Sigmoid colon (tissue), 6 donors: ENCODE measurements at regions not wholly inside any gene's neighbourhood (a gene's known extent, or its start where the extent isn't known, plus 50 kb on each side); places are given as distances from the start of the nearest gene placed in this dataset.

Source experiments
- DNase-seq: peaks from one replicate; pipeline ENCODE4 v3.0.0-alpha.2; 2019
- H3K27ac ChIP-seq, 4 donors: fragments of 200-600 bp; sonication (generic); one replicate each; pipeline ENCODE4 v1.5.1; 2016 to 2019; ENCODE audit warnings: mild to moderate bottlenecking in 1 of 4
- H3K27me3 ChIP-seq, 3 donors: fragments of 200-600 bp; sonication (generic); one replicate each; pipeline ENCODE4 v1.5.1; 2019; ENCODE audit warnings: mild to moderate bottlenecking in 1 of 3
- H3K36me3 ChIP-seq, 4 donors: fragments of 200-600 bp; sonication (generic); one replicate each; pipeline ENCODE4 v1.5.1; 2016 to 2019
- H3K4me1 ChIP-seq, 4 donors: fragments of 200-600 bp; sonication (generic); one replicate each; pipeline ENCODE4 v1.5.1; 2017 to 2019
- H3K4me3 ChIP-seq, 4 donors: fragments of 200-600 bp; sonication (generic); one replicate each; pipeline ENCODE4 v1.5.1; 2017 to 2019; ENCODE audit warnings: mild to moderate bottlenecking in 2 of 4, moderate library complexity in 1 of 4
- H3K9me3 ChIP-seq, 4 donors: fragments of 200-600 bp in 3 of 4; sonication (generic) in 3 of 4; one replicate each; pipeline versions ENCODE4 v1.5.1 to v1.6.1; 2013 to 2019
- CTCF ChIP-seq, 4 experiments: fragments of 450-650 bp in 3 of 4; fragments of 200-600 bp in 1 of 4; IDR thresholded peaks; one replicate each; pipeline ENCODE4 v1.5.1; 2016 to 2019; ENCODE audit warnings: antibody characterized with exemption in 4 of 4, mild to moderate bottlenecking in 3 of 4, moderate library complexity in 2 of 4
- EP300 ChIP-seq, 4 donors: sonication (generic); formaldehyde crosslinking; IDR thresholded peaks; one replicate each; pipeline ENCODE4 v1.6.1; 2017; ENCODE audit warnings: antibody characterized with exemption in 4 of 4
- POLR2A ChIP-seq, 2 donors: fragments of 450-650 bp; IDR thresholded peaks; one replicate each; pipeline ENCODE4 v1.6.1; 2016; ENCODE audit warnings: antibody characterized with exemption in 2 of 2, mild to moderate bottlenecking in 2 of 2, moderate library complexity in 2 of 2
- POLR2AphosphoS5 ChIP-seq, 4 donors: sonication (generic); formaldehyde crosslinking; IDR thresholded peaks; one replicate each; pipeline ENCODE4 v1.6.1; 2017; ENCODE audit warnings: antibody characterized with exemption in 4 of 4
- WGBS, 2 donors: extraction: QIAGEN DNeasy Blood & Tissue Kit; methylation state at CpG; one replicate each; pipeline ENCODE4 v1.1.7; 2013; 5-methylcytosine and 5-hydroxymethylcytosine counted together
- intact Hi-C: fragments of 100-400 bp; cut with DNase I; formaldehyde crosslinking; loops from one replicate; pipeline ENCODE4 v1.15.1; 2023
- donor health status: healthy with polysubstance abuse.
- donor health status: healthy.

GRCh38 chr21:38170704-38171682 is 85.8 kb upstream of the KCNJ15 start:
- no peak for TF ChIP-seq POLR2A (IDR thresholded peaks at IDR 0.05)
- TF ChIP-seq POLR2AphosphoS5 (IDR thresholded peaks at IDR 0.05) = no peak
- no peak for TF ChIP-seq CTCF (IDR thresholded peaks at IDR 0.05)
- no peak for TF ChIP-seq EP300 (IDR thresholded peaks at IDR 0.05)
- Histone ChIP-seq H3K4me1 (peaks cover 0 to 7% (median 0%) of the 10 kb centered on the region in 4 donors), H3K27ac (no peak overlapping the region), H3K9me3 (no peaks in the 10 kb centered on the region), H3K36me3 (no peaks in the 10 kb centered on the region), H3K27me3 (no peaks in the 10 kb centered on the region), H3K4me3 (no peak overlapping the region)
- WGBS, 2 donors = 62 to 76% methylated on average over 8 of the region's 8 CpGs
- DNase-seq = no peak
- intact Hi-C loops = no loop called here

GRCh38 chr21:38171723-38172344 is 85.0 kb upstream of the KCNJ15 start:
- Histone ChIP-seq H3K27me3 (no peaks in the 10 kb centered on the region), H3K4me1 (no peaks in the 10 kb centered on the region), H3K9me3 (no peaks in the 10 kb centered on the region), H3K36me3 (no peaks in the 10 kb centered on the region), H3K27ac (no peak overlapping the region), H3K4me3 (no peak overlapping the region)
- intact Hi-C loops = no loop called here
- TF ChIP-seq POLR2AphosphoS5 (IDR thresholded peaks at IDR 0.05) (no peak), CTCF (IDR thresholded peaks at IDR 0.05) (no peak), POLR2A (IDR thresholded peaks at IDR 0.05) (no peak), EP300 (IDR thresholded peaks at IDR 0.05) (no peak)
- no peak for DNase-seq
- WGBS, 2 donors = 62 to 66% methylated on average over 12 of the region's 12 CpGs

GRCh38 chr21:38173276-38174035 is 83.3 kb upstream of the KCNJ15 start:
- no peak overlapping the region for H3K27ac ChIP-seq
- intact Hi-C loops = no loop called here
- 82 to 86% methylated on average over 3 of the region's 3 CpGs for WGBS, 2 donors
- H3K4me3 ChIP-seq = no peak overlapping the region
- no peaks in the 10 kb centered on the region for H3K36me3 ChIP-seq
- no peaks in the 10 kb centered on the region for H3K27me3 ChIP-seq
- no peak for DNase-seq
- TF ChIP-seq CTCF (IDR thresholded peaks at IDR 0.05) = no peak
- TF ChIP-seq POLR2AphosphoS5 (IDR thresholded peaks at IDR 0.05) = no peak
- no peak for TF ChIP-seq EP300 (IDR thresholded peaks at IDR 0.05)
- TF ChIP-seq POLR2A (IDR thresholded peaks at IDR 0.05) = no peak
- H3K4me1 ChIP-seq = no peaks in the 10 kb centered on the region
- no peaks in the 10 kb centered on the region for H3K9me3 ChIP-seq

GRCh38 chr21:38175306-38175705 is 81.5 kb upstream of the KCNJ15 start:
- Histone ChIP-seq H3K4me3 (no peak overlapping the region), H3K36me3 (no peaks in the 10 kb centered on the region), H3K27me3 (no peaks in the 10 kb centered on the region), H3K9me3 (no peaks in the 10 kb centered on the region), H3K4me1 (no peaks in the 10 kb centered on the region), H3K27ac (no peak overlapping the region)
- no peak for DNase-seq
- intact Hi-C loops = no loop called here
- 45 to 55% methylated on average over 1 of the region's 1 CpG for WGBS, 2 donors
- TF ChIP-seq POLR2A (IDR thresholded peaks at IDR 0.05) = no peak
- no peak for TF ChIP-seq POLR2AphosphoS5 (IDR thresholded peaks at IDR 0.05)
- TF ChIP-seq EP300 (IDR thresholded peaks at IDR 0.05) = no peak
- no peak for TF ChIP-seq CTCF (IDR thresholded peaks at IDR 0.05)
